NCI-H526 (cell line): ENCODE measurements at regions not wholly inside any gene's neighbourhood (a gene's known extent, or its start where the extent isn't known, plus 50 kb on each side); places are given as distances from the start of the nearest gene placed in this dataset.
"Not testable (repeated sequence)": the region's sequence is repeated elsewhere in the genome, so short reads cannot be mapped to it uniquely, and the experiment has no call there.

Experiments
- DNase-seq, 2 experiments: peaks; one replicate each; lab custom pipeline; 2025; lab: John Stamatoyannopoulos, UW

DNA sequence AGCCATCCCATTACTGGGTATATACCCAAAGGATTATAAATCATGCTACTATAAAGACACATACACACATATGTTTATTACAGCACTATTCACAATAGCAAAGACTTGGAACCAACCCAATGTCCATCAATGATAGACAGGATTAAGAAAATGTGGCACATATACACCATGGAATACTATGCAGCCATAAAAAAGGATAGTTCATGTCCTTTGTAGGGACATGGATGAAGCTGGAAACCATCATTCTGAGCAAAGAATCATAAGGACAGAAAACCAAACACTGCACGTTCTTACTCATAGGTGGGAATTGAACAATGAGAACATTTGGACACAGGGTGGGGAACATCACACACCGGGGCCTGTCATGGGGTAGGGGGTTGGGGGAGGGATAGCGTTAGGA lies 60.3 kb upstream of the NMU start:
- not testable (repeated sequence) for DNase-seq

DNA sequence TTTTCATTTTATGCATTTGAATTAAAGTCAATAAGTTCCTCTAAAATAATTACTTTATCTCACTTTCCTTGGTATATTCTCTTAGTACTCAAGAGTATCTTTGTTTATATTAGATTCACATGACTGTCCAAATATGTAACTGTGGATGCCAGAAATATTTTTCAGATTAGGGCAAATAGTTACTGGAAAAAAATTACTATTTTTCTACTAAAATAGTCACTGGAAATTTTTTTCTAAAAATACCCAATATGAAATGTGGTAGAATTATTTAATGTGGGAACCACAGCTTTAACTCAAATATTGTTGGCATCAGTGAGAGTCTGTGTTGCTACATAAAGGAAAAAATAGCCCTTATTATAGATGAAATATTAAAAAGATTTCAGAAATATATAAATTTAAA lies 70.4 kb upstream of the NMU start:
- no peak for DNase-seq

GRCh38 chr4:55707507-55707906 lies 71.4 kb upstream of the NMU start:
- DNase-seq: no peak

DNA sequence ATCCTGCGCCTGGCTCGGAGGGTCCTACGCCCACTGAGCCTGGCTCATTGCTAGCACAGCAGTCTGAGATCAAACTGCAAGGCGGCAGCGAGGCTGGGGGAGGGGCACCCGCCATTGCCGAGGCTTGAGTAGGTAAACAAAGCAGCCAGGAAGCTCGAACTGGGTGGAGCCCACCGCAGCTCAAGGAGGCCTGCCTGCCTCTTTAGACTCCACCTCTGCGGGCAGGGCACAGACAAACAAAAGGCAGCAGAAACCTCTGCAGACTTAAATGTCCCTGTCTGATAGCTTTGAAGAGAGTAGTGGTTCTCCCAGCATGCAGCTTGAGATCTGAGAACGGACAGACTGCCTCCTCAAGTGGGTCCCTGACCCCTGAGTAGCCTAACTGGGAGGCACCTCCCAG lies 71.9 kb upstream of the NMU start:
- not testable (repeated sequence) for DNase-seq

GRCh38 chr4:55712835-55713234 lies 76.7 kb upstream of the NMU start:
- DNase-seq: not testable (repeated sequence)

DNA sequence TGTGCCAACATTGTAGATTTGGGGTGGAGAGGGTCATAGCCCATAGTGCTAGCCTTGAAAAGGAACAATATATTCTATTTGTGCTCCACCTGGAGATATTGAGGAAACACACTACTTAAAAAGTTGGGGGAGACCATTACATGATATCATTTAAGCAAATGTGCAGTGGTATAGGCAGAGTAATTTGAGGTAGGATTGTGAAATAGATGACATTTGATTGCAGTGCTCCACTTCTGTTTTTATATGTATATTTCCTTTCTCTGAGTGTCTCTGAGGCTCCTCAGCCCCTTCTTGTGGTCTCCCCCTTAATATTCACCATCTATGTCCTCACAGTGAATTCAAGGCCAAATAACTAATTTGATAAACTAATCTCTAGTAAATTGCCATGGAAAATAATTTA lies 85.6 kb upstream of the NMU start:
- DNase-seq: no peak

DNA sequence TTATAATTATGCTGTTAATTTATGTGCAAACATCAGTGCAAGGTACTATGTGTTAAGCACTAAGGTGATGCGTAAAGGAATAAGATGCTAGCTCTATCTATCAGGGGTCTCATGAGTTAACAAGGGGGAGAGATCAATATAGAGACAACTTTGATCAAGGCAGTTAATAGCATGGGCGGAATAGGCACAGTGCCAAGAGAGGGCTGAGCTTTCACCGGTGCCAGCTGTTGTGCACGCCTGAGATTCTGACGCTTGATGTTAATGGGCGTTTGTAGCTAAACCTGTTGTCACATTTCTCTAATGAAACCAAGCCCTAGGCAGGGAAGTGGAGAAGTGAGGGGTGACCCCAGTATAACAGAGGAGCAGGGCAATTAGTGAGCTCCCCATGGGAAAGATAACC lies 86.0 kb upstream of the NMU start:
- DNase-seq: no peak

DNA sequence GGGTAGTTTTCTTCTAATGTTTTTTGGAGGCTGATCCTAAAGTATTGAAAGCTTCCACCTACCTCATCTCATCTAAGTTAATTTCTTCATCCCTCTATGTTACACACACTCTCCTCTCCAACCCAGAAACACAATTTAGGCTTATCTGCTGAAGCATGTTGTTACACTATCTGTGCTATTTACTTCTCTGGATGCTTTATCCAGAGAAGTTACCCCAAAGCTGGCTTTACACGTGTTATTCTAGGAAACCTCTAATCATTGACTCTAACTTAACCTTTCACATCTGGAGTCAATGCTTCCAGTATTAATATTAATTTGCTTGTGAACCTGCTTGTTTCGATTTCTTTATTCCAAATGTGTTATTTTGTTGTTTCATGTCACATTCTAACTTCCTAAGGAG lies 87.3 kb upstream of the NMU start:
- no peak for DNase-seq

DNA sequence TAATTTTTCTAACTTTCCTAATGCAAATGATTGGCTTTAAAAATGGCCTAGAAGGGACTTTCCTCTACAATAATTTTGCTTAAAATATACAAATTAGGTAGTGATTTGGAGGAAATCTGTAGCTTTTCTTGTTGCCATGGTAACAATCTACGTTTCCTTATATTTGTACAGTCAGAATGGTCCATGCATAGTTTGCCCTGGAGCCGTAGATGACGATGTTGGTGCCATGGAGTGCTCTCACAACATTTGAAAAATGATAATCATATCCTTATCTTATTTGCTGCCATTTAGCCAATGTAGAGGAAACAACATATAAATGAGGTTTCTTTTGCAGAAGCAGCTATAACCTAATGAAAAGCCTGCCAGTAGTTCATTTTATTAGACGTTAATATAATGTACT lies 89.0 kb upstream of the NMU start:
- DNase-seq: no peak

- no peak for DNase-seq
Measured at GRCh38 chr4:55727746-55728145, 91.6 kb upstream of the NMU start.

GRCh38 chr4:55729351-55730279 lies 90.0 kb upstream of the EXOC1L start:
- peak in 1 of 2 experiments; percentile 37 for DNase-seq

GRCh38 chr4:55730280-55730931 lies 89.2 kb upstream of the EXOC1L start:
- no peak for DNase-seq

DNA sequence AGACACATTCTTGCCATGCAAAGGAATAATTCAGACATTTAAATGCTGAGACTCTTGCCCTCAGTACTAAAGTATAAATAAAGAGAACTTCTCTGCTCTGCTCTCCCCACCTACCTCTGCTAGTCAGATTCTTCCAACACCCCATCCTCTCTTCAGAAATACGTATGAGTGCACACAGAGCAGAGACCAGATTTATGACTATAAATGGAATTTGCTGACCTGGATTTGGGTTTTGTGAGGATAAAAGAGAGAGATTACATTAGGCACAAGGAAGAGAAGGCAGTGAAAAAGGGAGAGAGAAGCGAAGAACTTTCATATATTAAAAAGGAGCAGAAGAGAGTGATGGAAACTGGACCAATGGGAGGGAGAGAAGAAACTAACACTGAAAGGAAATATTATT lies 87.6 kb upstream of the EXOC1L start:
- no peak for DNase-seq

DNA sequence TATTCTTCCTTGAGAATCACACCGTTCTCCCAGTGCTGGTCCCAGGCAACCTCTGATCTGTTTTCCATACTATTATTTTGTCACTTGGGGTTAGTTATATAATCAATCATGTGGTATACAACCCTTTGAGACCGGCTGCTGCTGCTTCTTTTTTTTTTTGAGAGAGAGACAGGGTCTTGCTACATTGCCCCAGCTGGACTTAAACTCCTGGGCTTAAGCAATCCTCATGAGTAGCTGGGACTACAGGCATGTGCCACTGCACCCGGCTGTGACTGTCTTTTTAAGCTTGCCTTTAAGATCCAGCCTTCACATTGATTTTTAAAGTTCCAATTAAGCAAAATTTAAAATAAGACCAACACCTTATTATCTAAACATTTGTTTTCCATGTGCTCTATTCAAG lies 86.7 kb upstream of the EXOC1L start:
- peak in 1 of 2 experiments; percentile 24 for DNase-seq

DNA sequence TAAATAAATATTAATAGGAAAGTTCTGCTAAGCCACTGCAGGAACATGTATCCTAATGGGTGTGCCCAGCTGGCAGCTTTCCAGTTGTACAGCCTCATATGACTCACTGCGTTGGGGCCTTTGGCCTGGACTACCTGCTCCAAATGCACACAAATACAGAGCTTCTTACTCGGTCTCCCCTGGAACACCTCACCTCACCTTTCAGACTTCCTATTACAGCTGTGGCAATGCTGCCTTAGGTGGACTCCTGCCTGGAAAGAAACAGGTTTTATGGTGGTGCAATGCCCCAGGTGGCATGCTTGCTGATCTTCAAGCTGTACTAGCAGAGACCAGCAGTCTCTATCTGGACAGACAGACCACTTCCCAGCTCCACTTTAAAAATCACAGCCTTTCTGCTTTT lies 85.7 kb upstream of the EXOC1L start:
- peak; percentile 91 to 92 for DNase-seq

DNA sequence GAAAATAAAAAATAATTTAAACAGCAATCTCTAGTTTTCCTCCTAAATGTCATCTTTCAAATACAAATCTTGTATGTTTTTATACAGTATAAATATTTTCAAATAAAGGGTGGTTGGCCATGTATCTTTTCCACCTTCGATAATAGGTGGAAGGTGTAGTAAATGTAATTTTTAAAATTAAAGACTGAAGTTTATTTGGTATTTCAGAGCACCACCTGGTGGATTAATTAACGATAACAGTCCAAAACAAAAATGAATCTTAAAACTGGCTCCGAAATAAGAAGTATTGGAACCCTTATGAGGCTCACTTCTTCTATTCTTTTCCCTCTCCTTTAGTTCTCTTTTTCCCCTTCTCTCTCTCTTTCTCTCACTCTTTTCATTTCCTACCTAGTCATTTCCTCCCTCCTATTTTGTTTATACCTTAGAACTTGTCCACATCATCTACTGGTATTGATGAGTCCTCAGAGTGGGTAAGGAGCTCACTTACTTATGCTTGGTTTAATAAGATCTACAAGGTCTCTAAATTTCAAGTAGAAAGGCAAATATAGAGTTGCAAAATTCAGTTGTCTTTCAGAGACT lies 82.9 kb upstream of the EXOC1L start:
- peak; percentile 15 to 62 for DNase-seq

GRCh38 chr4:55742655-55743202 lies 76.9 kb upstream of the EXOC1L start:
- DNase-seq: no peak

DNA sequence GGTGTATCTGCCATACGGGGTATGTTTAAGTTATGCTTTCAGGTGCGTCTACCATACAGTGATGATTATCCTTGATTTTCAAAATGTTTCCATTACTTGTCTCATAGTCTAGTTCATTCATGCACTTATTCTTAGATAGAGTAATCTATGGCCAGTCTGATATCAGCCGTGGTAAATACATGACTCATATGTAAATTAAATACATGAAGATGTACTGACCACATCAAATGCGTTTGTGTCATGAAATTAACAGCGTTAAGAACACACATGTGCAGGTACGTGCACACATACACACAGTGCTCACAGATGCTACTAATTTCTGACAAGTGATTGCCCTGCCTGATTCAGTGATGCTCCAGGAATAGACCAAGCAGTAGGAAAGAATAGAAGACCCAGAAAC lies 75.2 kb upstream of the EXOC1L start:
- no peak for DNase-seq

- DNase-seq: no peak
Measured at GRCh38 chr4:55745014-55745413, 74.6 kb upstream of the EXOC1L start.

GRCh38 chr4:55747793-55748192 lies 71.8 kb upstream of the EXOC1L start:
- no peak for DNase-seq

- no peak for DNase-seq
Measured at GRCh38 chr4:55749666-55750065, 69.9 kb upstream of the EXOC1L start.

DNA sequence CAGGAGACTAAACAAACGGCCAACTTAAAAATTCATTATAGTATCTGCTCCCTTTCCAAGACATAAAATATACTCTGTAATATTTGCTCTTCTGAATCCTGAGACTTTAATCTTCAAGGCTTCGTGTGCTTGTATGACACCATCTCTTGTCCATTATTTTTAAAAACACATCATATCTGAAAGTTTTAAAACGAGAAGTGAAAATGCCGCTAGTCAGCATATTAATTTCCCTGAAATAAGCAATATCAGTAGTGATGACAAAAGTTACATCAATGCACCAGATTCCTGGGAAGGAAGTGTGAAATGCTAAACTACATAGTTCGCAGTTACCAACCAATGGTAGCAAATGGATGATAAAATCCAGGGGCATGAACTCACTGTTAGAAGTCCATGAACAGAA lies 66.8 kb upstream of the EXOC1L start:
- DNase-seq: no peak

DNA sequence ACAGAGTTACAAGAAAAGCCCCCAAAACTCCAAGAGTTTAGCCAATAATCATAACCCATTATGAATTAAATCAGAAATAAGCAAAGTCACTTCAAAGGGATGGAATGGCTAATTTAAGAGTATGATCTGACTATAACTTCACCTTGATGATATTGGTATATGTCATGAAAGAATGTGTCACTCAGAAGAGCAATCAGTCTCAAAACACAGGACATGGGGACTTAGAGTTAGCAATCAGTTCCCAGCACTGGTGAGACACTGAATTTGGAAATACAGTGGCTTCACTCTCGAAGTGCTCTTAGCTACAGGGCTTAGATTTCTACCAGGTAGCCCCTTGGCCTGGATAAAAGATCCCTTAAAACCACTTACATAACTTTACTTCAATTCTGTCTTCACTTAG lies 65.7 kb upstream of the EXOC1L start:
- DNase-seq: no peak
